ENCODE measurements at regions not wholly inside any gene's neighbourhood (a gene's known extent, or its start where the extent isn't known, plus 50 kb on each side); places are given as distances from the start of the nearest gene placed in this dataset.

- Histone ChIP-seq H3K9me1 (replicated peaks; ENCODE audit: control insufficient read depth, extremely low read depth, insufficient read depth, low read length) (no peaks in the 10 kb centered on the region), H3K9ac (replicated peaks; ENCODE audit: extremely low read depth, insufficient read depth, low read length) (no peak overlapping the region), H3K4me2 (ENCODE audit: insufficient read depth, low read length) (no peak overlapping the region), H3K79me2 (ENCODE audit: control insufficient read depth, insufficient read depth, low read length) (no peaks in the 10 kb centered on the region), H3K27ac (ENCODE audit: insufficient read depth, low read depth, low read length) (no peak overlapping the region), H3K4me1 (ENCODE audit: control insufficient read depth, extremely low read depth, insufficient read depth, low read length) (no peaks in the 10 kb centered on the region), H3K4me3 (replicated peaks in 1 of 3; ENCODE audit: insufficient read depth in 1 of 3, low read depth in 1 of 3, low read length in 3 of 3) (no peak overlapping the region), H2AFZ (ENCODE audit: low read depth, low read length) (no peak overlapping the region), H3K9me3 (replicated peaks; ENCODE audit: control insufficient read depth, insufficient read depth, low read length) (no peaks in the 10 kb centered on the region), H3K36me3 (ENCODE audit: control insufficient read depth in 2 of 2, extremely low read depth in 1 of 2, insufficient read depth in 2 of 2, low read length in 2 of 2) (no peaks in the 10 kb centered on the region), H3K27me3 (ENCODE audit: control insufficient read depth in 2 of 2, insufficient read depth in 2 of 2, low read length in 2 of 2) (peaks cover 0 to 2% of the 10 kb centered on the region in 2 experiments), H4K20me1 (replicated peaks; ENCODE audit: control insufficient read depth, extremely low read depth, insufficient read depth, low read length) (no peaks in the 10 kb centered on the region)
- DNase-seq (ENCODE audit: low read depth, low spot score), result no peak
- no TSS peak for BruUV-seq (replicated peaks)
- dilution Hi-C loops (cut with MboI; ENCODE audit: extremely low pct_ligation_motif_present, low sequenced_read_pairs), result no loop called here
- no peak for TF ChIP-seq JUN (IDR thresholded peaks at IDR 0.05; ENCODE audit: borderline replicate concordance, insufficient read depth, insufficient read length, low read depth)
- no peak for TF ChIP-seq MYC (IDR thresholded peaks at IDR 0.05; ENCODE audit: low read depth, low read length)
- TF ChIP-seq, protein P1, sequence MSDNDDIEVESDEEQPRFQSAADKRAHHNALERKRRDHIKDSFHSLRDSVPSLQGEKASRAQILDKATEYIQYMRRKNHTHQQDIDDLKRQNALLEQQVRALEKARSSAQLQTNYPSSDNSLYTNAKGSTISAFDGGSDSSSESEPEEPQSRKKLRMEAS (IDR thresholded peaks at IDR 0.05; ENCODE audit: insufficient read depth, insufficient read length), result no peak
- TF ChIP-seq POLR2A (IDR thresholded peaks at IDR 0.05; ENCODE audit: low read depth, low read length), result no peak
- TF ChIP-seq FOS (IDR thresholded peaks at IDR 0.05; ENCODE audit: borderline replicate concordance, insufficient read depth, low read length), result no peak
- TF ChIP-seq POLR2AphosphoS5 (IDR thresholded peaks at IDR 0.05; ENCODE audit: insufficient read depth, low read depth, low read length), result no peak
- TF ChIP-seq, protein P2, sequence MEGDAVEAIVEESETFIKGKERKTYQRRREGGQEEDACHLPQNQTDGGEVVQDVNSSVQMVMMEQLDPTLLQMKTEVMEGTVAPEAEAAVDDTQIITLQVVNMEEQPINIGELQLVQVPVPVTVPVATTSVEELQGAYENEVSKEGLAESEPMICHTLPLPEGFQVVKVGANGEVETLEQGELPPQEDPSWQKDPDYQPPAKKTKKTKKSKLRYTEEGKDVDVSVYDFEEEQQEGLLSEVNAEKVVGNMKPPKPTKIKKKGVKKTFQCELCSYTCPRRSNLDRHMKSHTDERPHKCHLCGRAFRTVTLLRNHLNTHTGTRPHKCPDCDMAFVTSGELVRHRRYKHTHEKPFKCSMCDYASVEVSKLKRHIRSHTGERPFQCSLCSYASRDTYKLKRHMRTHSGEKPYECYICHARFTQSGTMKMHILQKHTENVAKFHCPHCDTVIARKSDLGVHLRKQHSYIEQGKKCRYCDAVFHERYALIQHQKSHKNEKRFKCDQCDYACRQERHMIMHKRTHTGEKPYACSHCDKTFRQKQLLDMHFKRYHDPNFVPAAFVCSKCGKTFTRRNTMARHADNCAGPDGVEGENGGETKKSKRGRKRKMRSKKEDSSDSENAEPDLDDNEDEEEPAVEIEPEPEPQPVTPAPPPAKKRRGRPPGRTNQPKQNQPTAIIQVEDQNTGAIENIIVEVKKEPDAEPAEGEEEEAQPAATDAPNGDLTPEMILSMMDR (IDR thresholded peaks at IDR 0.05; ENCODE audit: extremely low read depth in 1 of 2, insufficient read depth in 1 of 2, low read depth in 1 of 2, low read length in 2 of 2), result no peak
- TF ChIP-seq GATA2 (IDR thresholded peaks at IDR 0.05; ENCODE audit: insufficient read depth, insufficient read length, low read depth, low read length), result no peak
- no peak for TF ChIP-seq EZH2 (IDR thresholded peaks at IDR 0.05; ENCODE audit: borderline replicate concordance, low read depth, low read length, severe bottlenecking)
- CTCF ChIA-PET, result no interaction called here
- POLR2A ChIA-PET, result no interaction called here
- intact Hi-C loops (cut with micrococcal nuclease), result no loop called here
- no peak for FAIRE-seq
Measured at GRCh38 chr5:33073881-33074327, 362.8 kb downstream of the NPR3 start.

Data from endothelial cell of umbilical vein (primary cell).